Gastroesophageal sphincter (tissue), 4 donors: ENCODE measurements at regions not wholly inside any gene's neighbourhood (a gene's known extent, or its start where the extent isn't known, plus 50 kb on each side); places are given as distances from the start of the nearest gene placed in this dataset.

Experiments used
- ATAC-seq: fragments of 150-250 bp; one replicate; pipeline ENCODE4 v1.9.1; 2016; ENCODE audit warnings: mild to moderate bottlenecking, moderate library complexity
- H3K27ac ChIP-seq, 4 donors: fragments of 200-600 bp; sonication (generic) in 3 of 4; 1 replicate in 3 of 4; 2 replicates in 1 of 4; pipeline ENCODE4 v1.5.1; 2016 to 2019
- H3K27me3 ChIP-seq: fragments of 200-600 bp; sonication (generic); one replicate; pipeline ENCODE4 v1.5.1; 2019
- H3K36me3 ChIP-seq, 2 donors: fragments of 200-600 bp; sonication (generic); one replicate each; pipeline ENCODE4 v1.5.1; 2019; ENCODE audit warnings: control low read depth in 1 of 2
- H3K4me1 ChIP-seq, 3 donors: fragments of 200-600 bp; sonication (generic); 1 replicate in 2 of 3; 2 replicates in 1 of 3; pipeline ENCODE4 v1.5.1; 2016 to 2019; ENCODE audit warnings: control low read depth in 2 of 3
- H3K4me3 ChIP-seq, 2 donors: fragments of 200-600 bp; sonication (generic); one replicate each; pipeline ENCODE4 v1.5.1; 2019; ENCODE audit warnings: mild to moderate bottlenecking in 1 of 2, moderate library complexity in 1 of 2
- H3K9me3 ChIP-seq, 3 donors: fragments of 200-600 bp; sonication (generic); one replicate each; pipeline ENCODE4 v1.5.1; 2017 to 2019; ENCODE audit warnings: control low read depth in 2 of 3
- CTCF ChIP-seq, 4 experiments: fragments of 200-600 bp in 2 of 4; fragments of 450-650 bp in 2 of 4; sonication (generic) in 1 of 4; IDR thresholded peaks; one replicate each; pipeline ENCODE4 v1.5.1; 2017 to 2019; ENCODE audit warnings: antibody characterized with exemption in 4 of 4, mild to moderate bottlenecking in 2 of 4, moderate library complexity in 2 of 4
- EP300 ChIP-seq: sonication (generic); formaldehyde crosslinking; IDR thresholded peaks from one replicate; pipeline ENCODE4 v1.6.1; 2017; ENCODE audit warnings: antibody characterized with exemption, mild to moderate bottlenecking
- POLR2A ChIP-seq, 2 donors: fragments of 450-650 bp; IDR thresholded peaks; one replicate each; pipeline ENCODE4 v1.6.1; 2017; ENCODE audit warnings: antibody characterized with exemption in 2 of 2, mild to moderate bottlenecking in 2 of 2, moderate library complexity in 1 of 2
- POLR2AphosphoS5 ChIP-seq: sonication (generic); formaldehyde crosslinking; IDR thresholded peaks from one replicate; pipeline ENCODE4 v1.6.1; 2017; ENCODE audit warnings: antibody characterized with exemption
- WGBS, 2 donors: methylation state at CpG; one replicate each; pipeline ENCODE4 v1.1.5; 2018; ENCODE audit warnings: low coverage in 1 of 2; 5-methylcytosine and 5-hydroxymethylcytosine counted together

GRCh38 chr4:135724421-135724820 lies 1522.8 kb upstream of the PABPC4L start:
- no peak for ATAC-seq
- Histone ChIP-seq H3K27me3 (no peaks in the 10 kb centered on the region), H3K36me3 (no peaks in the 10 kb centered on the region), H3K27ac (no peak overlapping the region), H3K4me1 (no peaks in the 10 kb centered on the region), H3K4me3 (no peak overlapping the region), H3K9me3 (no peaks in the 10 kb centered on the region)
- TF ChIP-seq POLR2A (IDR thresholded peaks at IDR 0.05): no peak
- TF ChIP-seq CTCF (IDR thresholded peaks at IDR 0.05): no peak
- TF ChIP-seq EP300: no peak
- TF ChIP-seq POLR2AphosphoS5: no peak
- 68 to 79% methylated on average over 2 of the region's 2 CpGs for WGBS, 2 donors

GRCh38 chr4:135718019-135718418 lies 1516.4 kb upstream of the PABPC4L start:
- no peak overlapping the region for H3K4me3 ChIP-seq
- H3K27me3 ChIP-seq: no peaks in the 10 kb centered on the region
- no peaks in the 10 kb centered on the region for H3K4me1 ChIP-seq
- no peak for TF ChIP-seq POLR2A (IDR thresholded peaks at IDR 0.05)
- no peak for TF ChIP-seq POLR2AphosphoS5
- TF ChIP-seq EP300: no peak
- TF ChIP-seq CTCF (IDR thresholded peaks at IDR 0.05): no peak
- no peaks in the 10 kb centered on the region for H3K36me3 ChIP-seq
- no peaks in the 10 kb centered on the region for H3K9me3 ChIP-seq
- no peak for ATAC-seq
- WGBS, 2 donors: 86 to 100% methylated on average over 1 of the region's 1 CpG
- H3K27ac ChIP-seq: no peak overlapping the region

- no peak for ATAC-seq
- Histone ChIP-seq H3K9me3 (no peaks in the 10 kb centered on the region), H3K36me3 (no peaks in the 10 kb centered on the region), H3K27ac (no peak overlapping the region), H3K4me3 (no peak overlapping the region), H3K4me1 (no peaks in the 10 kb centered on the region), H3K27me3 (no peaks in the 10 kb centered on the region)
- TF ChIP-seq POLR2AphosphoS5 (no peak), CTCF (IDR thresholded peaks at IDR 0.05) (no peak), POLR2A (IDR thresholded peaks at IDR 0.05) (no peak), EP300 (no peak)
Measured at GRCh38 chr4:135705343-135705742, 1503.8 kb upstream of the PABPC4L start.

- no peak overlapping the region for H3K27ac ChIP-seq
- 56 to 81% methylated on average over 2 of the region's 2 CpGs for WGBS, 2 donors
- no peaks in the 10 kb centered on the region for H3K36me3 ChIP-seq
- TF ChIP-seq CTCF (IDR thresholded peaks at IDR 0.05) (no peak), POLR2A (IDR thresholded peaks at IDR 0.05) (no peak), EP300 (no peak), POLR2AphosphoS5 (no peak)
- no peak for ATAC-seq
- no peaks in the 10 kb centered on the region for H3K4me1 ChIP-seq
- H3K4me3 ChIP-seq: no peak overlapping the region
- no peaks in the 10 kb centered on the region for H3K27me3 ChIP-seq
- H3K9me3 ChIP-seq: no peaks in the 10 kb centered on the region
Measured at GRCh38 chr4:135694066-135694465, 1492.5 kb upstream of the PABPC4L start.

GRCh38 chr4:135684001-135684400 lies 1482.4 kb upstream of the PABPC4L start:
- ATAC-seq: no peak
- TF ChIP-seq CTCF (IDR thresholded peaks at IDR 0.05) (no peak), POLR2AphosphoS5 (no peak), POLR2A (IDR thresholded peaks at IDR 0.05) (no peak), EP300 (no peak)
- 75 to 79% methylated on average over 2 of the region's 2 CpGs for WGBS, 2 donors

More at GRCh38 chr4:135684001-135684400, 1482.4 kb upstream of the PABPC4L start:
- Histone ChIP-seq H3K36me3 (no peaks in the 10 kb centered on the region), H3K4me3 (no peak overlapping the region), H3K27me3 (no peaks in the 10 kb centered on the region), H3K4me1 (no peaks in the 10 kb centered on the region), H3K9me3 (no peaks in the 10 kb centered on the region), H3K27ac (no peak overlapping the region)
